ENCODE measurements at regions not wholly inside any gene's neighbourhood (a gene's known extent, or its start where the extent isn't known, plus 50 kb on each side); places are given as distances from the start of the nearest gene placed in this dataset.

DNA sequence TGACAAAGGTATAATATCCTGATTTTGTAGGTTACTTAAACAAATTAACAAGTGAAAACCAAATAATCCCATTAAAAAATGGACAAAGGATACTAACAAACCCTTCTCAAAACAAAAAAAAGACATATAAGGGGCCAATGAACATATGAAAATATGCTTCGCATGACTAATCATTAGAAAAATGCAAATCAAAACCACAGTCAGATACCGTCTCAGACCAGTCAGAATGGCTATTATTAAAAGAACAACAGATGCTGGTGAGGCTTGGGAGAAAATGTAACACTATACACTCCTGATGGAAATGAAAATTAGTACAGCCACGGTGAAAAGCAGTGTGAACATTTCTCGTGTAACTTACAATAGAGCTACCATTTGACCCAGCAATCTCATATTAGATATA is 1542.2 kb upstream of the CDH9 start:
- H4K20me1 ChIP-seq (ENCODE audit: insufficient read depth) = no peaks in the 10 kb centered on the region
- 15% methylated on average over 4 of the region's 4 CpGs for WGBS (ENCODE audit: low lambda C conversion rate)
- H3K27ac ChIP-seq (ENCODE audit: low read depth in 2 of 2, low read length in 1 of 2) = no peak overlapping the region
- H3K4me2 ChIP-seq = no peak overlapping the region; the same call in 1 of the 2 replicates
- POLR2A ChIA-PET = no interaction called here
- no peaks in the 10 kb centered on the region for H3K36me3 ChIP-seq (replicated peaks in 1 of 2; ENCODE audit: control insufficient read depth in 1 of 2, insufficient read depth in 2 of 2, low read length in 1 of 2)
- H3K9me2 ChIP-seq = no peaks in the 10 kb centered on the region
- H3K9me3 ChIP-seq = no peaks in the 10 kb centered on the region
- CTCF ChIA-PET = no interaction called here
- no peaks in the 10 kb centered on the region for H3F3A ChIP-seq (replicated peaks; ENCODE audit: insufficient read depth)
- no peak overlapping the region for H3K9ac ChIP-seq
- H3K4me1 ChIP-seq (ENCODE audit: control insufficient read depth in 1 of 2, insufficient read depth in 2 of 2, low read depth in 1 of 2, low read length in 1 of 2) = no peaks in the 10 kb centered on the region
- no peaks in the 10 kb centered on the region for H3K79me2 ChIP-seq (ENCODE audit: insufficient read depth)
- no peak for DNase-seq
- TF ChIP-seq FOXJ3 (CRISPR knock-in tag; IDR thresholded peaks at IDR 0.05) (no peak), RFX5 (IDR thresholded peaks at IDR 0.05; ENCODE audit: low read length) (no peak), TEAD4 (IDR thresholded peaks at IDR 0.05; ENCODE audit: borderline replicate concordance, insufficient read depth) (no peak), EZH2phosphoT487 (IDR thresholded peaks at IDR 0.05; ENCODE audit: borderline replicate concordance, low read depth) (no peak), MXI1 (IDR thresholded peaks at IDR 0.05; ENCODE audit: low read depth, low read length) (no peak), GABPA (IDR thresholded peaks at IDR 0.05; ENCODE audit: low read depth) (no peak), TCF12 (IDR thresholded peaks at IDR 0.05) (no peak), POLR2AphosphoS5 (IDR thresholded peaks at IDR 0.05; ENCODE audit: low read depth, low read length) (no peak), GATA2 (CRISPR knock-in tag; IDR thresholded peaks at IDR 0.05) (no peak), TAF1 (IDR thresholded peaks at IDR 0.05; ENCODE audit: borderline replicate concordance, low read depth, low read length) (no peak), YY1 (IDR thresholded peaks at IDR 0.05; ENCODE audit: low read depth) (no peak), NFIC (IDR thresholded peaks at IDR 0.05; ENCODE audit: borderline replicate concordance) (no peak), USF1 (IDR thresholded peaks at IDR 0.05; ENCODE audit: borderline replicate concordance, low read depth) (no peak)
- TF ChIP-seq, protein P1, sequence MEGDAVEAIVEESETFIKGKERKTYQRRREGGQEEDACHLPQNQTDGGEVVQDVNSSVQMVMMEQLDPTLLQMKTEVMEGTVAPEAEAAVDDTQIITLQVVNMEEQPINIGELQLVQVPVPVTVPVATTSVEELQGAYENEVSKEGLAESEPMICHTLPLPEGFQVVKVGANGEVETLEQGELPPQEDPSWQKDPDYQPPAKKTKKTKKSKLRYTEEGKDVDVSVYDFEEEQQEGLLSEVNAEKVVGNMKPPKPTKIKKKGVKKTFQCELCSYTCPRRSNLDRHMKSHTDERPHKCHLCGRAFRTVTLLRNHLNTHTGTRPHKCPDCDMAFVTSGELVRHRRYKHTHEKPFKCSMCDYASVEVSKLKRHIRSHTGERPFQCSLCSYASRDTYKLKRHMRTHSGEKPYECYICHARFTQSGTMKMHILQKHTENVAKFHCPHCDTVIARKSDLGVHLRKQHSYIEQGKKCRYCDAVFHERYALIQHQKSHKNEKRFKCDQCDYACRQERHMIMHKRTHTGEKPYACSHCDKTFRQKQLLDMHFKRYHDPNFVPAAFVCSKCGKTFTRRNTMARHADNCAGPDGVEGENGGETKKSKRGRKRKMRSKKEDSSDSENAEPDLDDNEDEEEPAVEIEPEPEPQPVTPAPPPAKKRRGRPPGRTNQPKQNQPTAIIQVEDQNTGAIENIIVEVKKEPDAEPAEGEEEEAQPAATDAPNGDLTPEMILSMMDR (IDR thresholded peaks at IDR 0.05) = no peak
- H3K27me3 ChIP-seq (ENCODE audit: insufficient read depth) = no peaks in the 10 kb centered on the region
- H3K4me3 ChIP-seq (ENCODE audit: low read depth in 2 of 2, low read length in 1 of 2) = no peak overlapping the region; a peak in 1 of 4 replicates
- no peak overlapping the region for H2AFZ ChIP-seq (ENCODE audit: low read depth)

DNA sequence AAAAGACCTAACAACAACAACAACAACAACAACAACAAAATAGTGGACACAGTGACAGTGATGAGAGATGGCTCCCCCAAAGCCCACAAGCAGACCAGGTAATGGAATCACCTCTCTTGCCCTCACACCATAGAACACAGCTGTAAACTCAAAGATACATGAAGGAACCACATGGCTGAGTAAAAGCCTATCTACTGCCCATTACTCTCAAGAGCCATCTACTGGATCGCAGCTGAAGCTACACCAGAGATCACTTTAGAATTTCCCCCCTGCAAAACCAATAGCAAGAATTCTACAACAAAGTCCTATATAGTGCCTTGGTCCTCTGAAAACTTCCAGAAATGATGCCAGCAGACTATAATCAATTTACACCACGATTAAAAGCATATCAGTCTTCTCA is 1537.6 kb upstream of the CDH9 start:
- Histone ChIP-seq H3K27me3 (ENCODE audit: insufficient read depth) (no peaks in the 10 kb centered on the region), H3K9me2 (no peaks in the 10 kb centered on the region), H3K9ac (no peak overlapping the region), H3F3A (replicated peaks; ENCODE audit: insufficient read depth) (no peaks in the 10 kb centered on the region), H3K4me1 (ENCODE audit: control insufficient read depth in 1 of 2, insufficient read depth in 2 of 2, low read depth in 1 of 2, low read length in 1 of 2) (no peaks in the 10 kb centered on the region), H3K79me2 (ENCODE audit: insufficient read depth) (no peaks in the 10 kb centered on the region), H4K20me1 (ENCODE audit: insufficient read depth) (no peaks in the 10 kb centered on the region), H3K27ac (ENCODE audit: low read depth in 2 of 2, low read length in 1 of 2) (no peak overlapping the region), H3K4me3 (ENCODE audit: low read depth in 2 of 2, low read length in 1 of 2) (peak overlapping the region in 1 of 2 experiments; percentile 16; a peak in 1 of 4 replicates), H3K9me3 (no peaks in the 10 kb centered on the region), H3K4me2 (no peak overlapping the region), H3K36me3 (replicated peaks in 1 of 2; ENCODE audit: control insufficient read depth in 1 of 2, insufficient read depth in 2 of 2, low read length in 1 of 2) (no peaks in the 10 kb centered on the region), H2AFZ (ENCODE audit: low read depth) (no peak overlapping the region)
- TF ChIP-seq SMC3 (IDR thresholded peaks at IDR 0.05; ENCODE audit: low read depth, low read length) (peak; percentile 5; the same call in 1 of the 2 replicates), MAX (IDR thresholded peaks at IDR 0.05; ENCODE audit: low read depth) (no peak), RAD21 (IDR thresholded peaks at IDR 0.05; ENCODE audit: low read length) (peak; percentile 15; the same call in 1 of the 2 replicates)
- TF ChIP-seq, protein P2, sequence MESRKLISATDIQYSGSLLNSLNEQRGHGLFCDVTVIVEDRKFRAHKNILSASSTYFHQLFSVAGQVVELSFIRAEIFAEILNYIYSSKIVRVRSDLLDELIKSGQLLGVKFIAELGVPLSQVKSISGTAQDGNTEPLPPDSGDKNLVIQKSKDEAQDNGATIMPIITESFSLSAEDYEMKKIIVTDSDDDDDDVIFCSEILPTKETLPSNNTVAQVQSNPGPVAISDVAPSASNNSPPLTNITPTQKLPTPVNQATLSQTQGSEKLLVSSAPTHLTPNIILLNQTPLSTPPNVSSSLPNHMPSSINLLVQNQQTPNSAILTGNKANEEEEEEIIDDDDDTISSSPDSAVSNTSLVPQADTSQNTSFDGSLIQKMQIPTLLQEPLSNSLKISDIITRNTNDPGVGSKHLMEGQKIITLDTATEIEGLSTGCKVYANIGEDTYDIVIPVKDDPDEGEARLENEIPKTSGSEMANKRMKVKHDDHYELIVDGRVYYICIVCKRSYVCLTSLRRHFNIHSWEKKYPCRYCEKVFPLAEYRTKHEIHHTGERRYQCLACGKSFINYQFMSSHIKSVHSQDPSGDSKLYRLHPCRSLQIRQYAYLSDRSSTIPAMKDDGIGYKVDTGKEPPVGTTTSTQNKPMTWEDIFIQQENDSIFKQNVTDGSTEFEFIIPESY (IDR thresholded peaks at IDR 0.05; ENCODE audit: borderline replicate concordance, low read depth) = no peak
- TF ChIP-seq, protein P1 (IDR thresholded peaks at IDR 0.05) = peak; percentile 39; the same call in 1 of the 2 replicates
- DNase-seq = no peak
- WGBS (ENCODE audit: low lambda C conversion rate) = 28% methylated on average over 2 of the region's 2 CpGs
- POLR2A ChIA-PET = no interaction called here
- CTCF ChIA-PET = interaction anchor here (0.8 kb wide), 1 partner anchor 9 kb away, joined by 3 read pairs; no protein-coding TSS in a partner anchor

Measured in SK-N-SH (cell line).